ENCODE measurements at regions not wholly inside any gene's neighbourhood (a gene's known extent, or its start where the extent isn't known, plus 50 kb on each side); places are given as distances from the start of the nearest gene placed in this dataset.

GRCh38 chr7:135731-136645, 56.4 kb upstream of the FAM20C start:
- FAIRE-seq, result no peak
- no peak for DNase-seq (ENCODE audit: low read depth)
- no peak overlapping the region for H3K27ac Mint-ChIP-seq (ENCODE audit: unreplicated experiment)
- H3K36me3 Mint-ChIP-seq (ENCODE audit: low read depth, unreplicated experiment), result peaks cover 1% of the 10 kb centered on the region
- no peaks in the 10 kb centered on the region for H3K9me3 Mint-ChIP-seq (ENCODE audit: unreplicated experiment)
- Histone ChIP-seq H4K20me1 (ENCODE audit: insufficient read depth, low read length) (no peaks in the 10 kb centered on the region), H3K9me3 (ENCODE audit: insufficient read depth, low read depth, low read length) (no peaks in the 10 kb centered on the region), H3K27me3 (ENCODE audit: insufficient read depth, low read length) (no peaks in the 10 kb centered on the region), H3K9ac (ENCODE audit: low read length) (no peak overlapping the region), H2AFZ (ENCODE audit: low read depth, low read length) (no peak overlapping the region), H3K36me3 (ENCODE audit: insufficient read depth, low read length) (no peaks in the 10 kb centered on the region), H3K4me1 (ENCODE audit: insufficient read depth, low read length) (no peaks in the 10 kb centered on the region), H3K27ac (ENCODE audit: low read depth, low read length) (no peak overlapping the region), H3K4me2 (ENCODE audit: low read length) (no peak overlapping the region), H3K79me2 (ENCODE audit: insufficient read depth, low read length) (no peaks in the 10 kb centered on the region), H3K4me3 (ENCODE audit: insufficient read depth, low read depth, low read length) (no peak overlapping the region)
- no peaks in the 10 kb centered on the region for H3K4me1 Mint-ChIP-seq (ENCODE audit: low read depth, unreplicated experiment)
- H3K27me3 Mint-ChIP-seq (ENCODE audit: low read depth, unreplicated experiment), result peaks cover 56% of the 10 kb centered on the region
- H3K4me3 Mint-ChIP-seq (ENCODE audit: unreplicated experiment), result no peak overlapping the region
- TF ChIP-seq EZH2 (IDR thresholded peaks at IDR 0.05; ENCODE audit: insufficient read depth, low read length) (no peak), CTCF (IDR thresholded peaks at IDR 0.05; ENCODE audit: insufficient read depth, low read depth, low read length) (no peak)

- no peaks in the 10 kb centered on the region for H3K9me3 Mint-ChIP-seq (ENCODE audit: unreplicated experiment)
- H3K27ac Mint-ChIP-seq (ENCODE audit: unreplicated experiment), result no peak overlapping the region
- H3K27me3 ChIP-seq (ENCODE audit: insufficient read depth, low read length), result no peaks in the 10 kb centered on the region
- no peak overlapping the region for H3K27ac ChIP-seq (ENCODE audit: low read depth, low read length)
- H3K36me3 Mint-ChIP-seq (ENCODE audit: low read depth, unreplicated experiment), result peaks cover 1% of the 10 kb centered on the region
- H3K4me3 ChIP-seq (ENCODE audit: insufficient read depth, low read depth, low read length), result no peak overlapping the region
- no peak overlapping the region for H2AFZ ChIP-seq (ENCODE audit: low read depth, low read length)
- no peak for FAIRE-seq
- no peak overlapping the region for H3K4me2 ChIP-seq (ENCODE audit: low read length)
- H3K9ac ChIP-seq (ENCODE audit: low read length), result no peak overlapping the region
- no peaks in the 10 kb centered on the region for H3K79me2 ChIP-seq (ENCODE audit: insufficient read depth, low read length)
- H3K36me3 ChIP-seq (ENCODE audit: insufficient read depth, low read length), result no peaks in the 10 kb centered on the region
- H3K4me3 Mint-ChIP-seq (ENCODE audit: unreplicated experiment), result no peak overlapping the region
- no peaks in the 10 kb centered on the region for H3K4me1 ChIP-seq (ENCODE audit: insufficient read depth, low read length)
- H3K9me3 ChIP-seq (ENCODE audit: insufficient read depth, low read depth, low read length), result no peaks in the 10 kb centered on the region
- H4K20me1 ChIP-seq (ENCODE audit: insufficient read depth, low read length), result no peaks in the 10 kb centered on the region
- H3K27me3 Mint-ChIP-seq (ENCODE audit: low read depth, unreplicated experiment), result peaks cover 57% of the 10 kb centered on the region
- no peaks in the 10 kb centered on the region for H3K4me1 Mint-ChIP-seq (ENCODE audit: low read depth, unreplicated experiment)
- DNase-seq (ENCODE audit: low read depth), result no peak
- TF ChIP-seq EZH2 (IDR thresholded peaks at IDR 0.05; ENCODE audit: insufficient read depth, low read length), result no peak
- no peak for TF ChIP-seq CTCF (IDR thresholded peaks at IDR 0.05; ENCODE audit: insufficient read depth, low read depth, low read length)
Observed at GRCh38 chr7:137094-137891, 55.1 kb upstream of the FAM20C start.
